ENCODE measurements at regions not wholly inside any gene's neighbourhood (a gene's known extent, or its start where the extent isn't known, plus 50 kb on each side); places are given as distances from the start of the nearest gene placed in this dataset.

DNA sequence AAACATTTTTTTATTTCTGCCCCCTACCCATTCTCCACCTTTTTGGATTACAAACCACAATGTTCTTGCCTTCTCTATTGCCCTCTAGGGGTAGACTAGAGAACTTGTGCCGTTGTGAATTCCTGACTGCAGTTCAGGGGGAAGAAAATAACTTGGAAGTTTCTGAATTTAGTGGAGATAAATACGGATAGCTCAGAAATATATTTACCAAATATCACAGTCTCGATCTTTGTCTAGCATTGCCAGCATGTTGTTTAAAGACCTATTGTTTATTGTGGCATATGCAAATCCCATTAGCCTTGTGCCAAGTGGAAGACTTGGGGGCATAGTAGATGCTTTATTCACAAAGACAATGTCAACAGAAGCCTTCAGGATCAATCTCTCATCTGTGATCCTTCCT is 154.1 kb upstream of the MMS22L start:
- Histone ChIP-seq H3K27ac (ENCODE audit: low read depth, low read length) (no peak overlapping the region), H3K27me3 (ENCODE audit: insufficient read depth, low read length) (no peaks in the 10 kb centered on the region), H3K4me1 (ENCODE audit: insufficient read depth, low read length) (peaks cover 5% of the 10 kb centered on the region), H3K79me2 (ENCODE audit: insufficient read depth, low read length) (no peaks in the 10 kb centered on the region), H3K4me3 (ENCODE audit: insufficient read depth, low read depth, low read length) (no peak overlapping the region), H3K9ac (ENCODE audit: low read length) (no peak overlapping the region), H3K9me3 (ENCODE audit: insufficient read depth, low read depth, low read length) (no peaks in the 10 kb centered on the region), H2AFZ (ENCODE audit: low read depth, low read length) (no peak overlapping the region), H3K36me3 (ENCODE audit: insufficient read depth, low read length) (no peaks in the 10 kb centered on the region), H3K4me2 (ENCODE audit: low read length) (no peak overlapping the region), H4K20me1 (ENCODE audit: insufficient read depth, low read length) (no peaks in the 10 kb centered on the region)
- FAIRE-seq (no peak), DNase-seq (ENCODE audit: low read depth) (peak; percentile 2)
- no peak for TF ChIP-seq EZH2 (IDR thresholded peaks at IDR 0.05; ENCODE audit: insufficient read depth, low read length)
- TF ChIP-seq, protein P1, sequence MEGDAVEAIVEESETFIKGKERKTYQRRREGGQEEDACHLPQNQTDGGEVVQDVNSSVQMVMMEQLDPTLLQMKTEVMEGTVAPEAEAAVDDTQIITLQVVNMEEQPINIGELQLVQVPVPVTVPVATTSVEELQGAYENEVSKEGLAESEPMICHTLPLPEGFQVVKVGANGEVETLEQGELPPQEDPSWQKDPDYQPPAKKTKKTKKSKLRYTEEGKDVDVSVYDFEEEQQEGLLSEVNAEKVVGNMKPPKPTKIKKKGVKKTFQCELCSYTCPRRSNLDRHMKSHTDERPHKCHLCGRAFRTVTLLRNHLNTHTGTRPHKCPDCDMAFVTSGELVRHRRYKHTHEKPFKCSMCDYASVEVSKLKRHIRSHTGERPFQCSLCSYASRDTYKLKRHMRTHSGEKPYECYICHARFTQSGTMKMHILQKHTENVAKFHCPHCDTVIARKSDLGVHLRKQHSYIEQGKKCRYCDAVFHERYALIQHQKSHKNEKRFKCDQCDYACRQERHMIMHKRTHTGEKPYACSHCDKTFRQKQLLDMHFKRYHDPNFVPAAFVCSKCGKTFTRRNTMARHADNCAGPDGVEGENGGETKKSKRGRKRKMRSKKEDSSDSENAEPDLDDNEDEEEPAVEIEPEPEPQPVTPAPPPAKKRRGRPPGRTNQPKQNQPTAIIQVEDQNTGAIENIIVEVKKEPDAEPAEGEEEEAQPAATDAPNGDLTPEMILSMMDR (IDR thresholded peaks at IDR 0.05; ENCODE audit: insufficient read depth, low read depth, low read length): peak; percentile 85
- H3K27me3 Mint-ChIP-seq (ENCODE audit: low read depth, unreplicated experiment): no peaks in the 10 kb centered on the region
- no peaks in the 10 kb centered on the region for H3K36me3 Mint-ChIP-seq (ENCODE audit: low read depth, unreplicated experiment)
- no peaks in the 10 kb centered on the region for H3K9me3 Mint-ChIP-seq (ENCODE audit: unreplicated experiment)
- no peak overlapping the region for H3K27ac Mint-ChIP-seq (ENCODE audit: unreplicated experiment)
- H3K4me1 Mint-ChIP-seq (ENCODE audit: low read depth, unreplicated experiment): no peaks in the 10 kb centered on the region
- no peak overlapping the region for H3K4me3 Mint-ChIP-seq (ENCODE audit: unreplicated experiment)

DNA sequence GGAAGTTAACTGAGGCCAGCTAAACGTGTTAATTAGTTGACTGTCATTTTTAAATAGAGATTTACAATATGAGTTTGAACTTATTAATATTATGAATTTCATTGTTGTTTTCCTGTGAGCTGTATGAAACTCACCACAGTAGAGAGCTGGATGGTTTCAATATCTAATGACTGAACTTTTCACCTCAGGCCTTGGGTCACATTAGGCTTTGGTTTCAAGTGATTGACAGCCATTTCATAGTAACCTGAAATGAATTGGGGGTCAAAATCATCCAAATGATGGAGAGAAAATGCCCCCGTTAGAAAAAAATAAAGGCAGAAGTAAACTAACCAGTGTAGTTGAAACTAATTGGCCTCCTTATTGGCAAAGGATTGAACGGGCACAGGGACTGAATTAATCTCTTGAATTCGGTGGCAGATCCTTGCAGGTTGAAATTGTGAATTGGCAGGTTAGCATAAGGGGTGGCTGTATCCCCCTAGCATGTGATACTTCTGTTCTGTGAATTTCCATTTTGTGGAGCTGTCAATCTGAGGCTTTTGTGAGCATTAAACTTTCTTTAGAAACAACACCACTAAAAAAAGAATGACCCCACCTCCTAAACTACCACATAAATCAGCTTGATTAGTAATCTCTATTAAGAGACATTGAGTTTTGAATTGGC is 155.1 kb upstream of the MMS22L start:
- Histone ChIP-seq H3K9ac (ENCODE audit: low read length) (no peak overlapping the region), H3K36me3 (ENCODE audit: insufficient read depth, low read length) (no peaks in the 10 kb centered on the region), H3K9me3 (ENCODE audit: insufficient read depth, low read depth, low read length) (no peaks in the 10 kb centered on the region), H3K27ac (ENCODE audit: low read depth, low read length) (no peak overlapping the region), H2AFZ (ENCODE audit: low read depth, low read length) (peak overlapping the region; percentile 21), H3K27me3 (ENCODE audit: insufficient read depth, low read length) (no peaks in the 10 kb centered on the region), H3K4me1 (ENCODE audit: insufficient read depth, low read length) (peaks cover 5% of the 10 kb centered on the region), H3K4me3 (ENCODE audit: insufficient read depth, low read depth, low read length) (no peak overlapping the region), H4K20me1 (ENCODE audit: insufficient read depth, low read length) (no peaks in the 10 kb centered on the region), H3K4me2 (ENCODE audit: low read length) (no peak overlapping the region), H3K79me2 (ENCODE audit: insufficient read depth, low read length) (no peaks in the 10 kb centered on the region)
- Mint-ChIP-seq H3K36me3 (ENCODE audit: low read depth, unreplicated experiment) (no peaks in the 10 kb centered on the region), H3K4me3 (ENCODE audit: unreplicated experiment) (no peak overlapping the region), H3K9me3 (ENCODE audit: unreplicated experiment) (no peaks in the 10 kb centered on the region), H3K4me1 (ENCODE audit: low read depth, unreplicated experiment) (no peaks in the 10 kb centered on the region), H3K27ac (ENCODE audit: unreplicated experiment) (no peak overlapping the region), H3K27me3 (ENCODE audit: low read depth, unreplicated experiment) (no peaks in the 10 kb centered on the region)
- FAIRE-seq (no peak), DNase-seq (ENCODE audit: low read depth) (no peak)
- TF ChIP-seq EZH2 (IDR thresholded peaks at IDR 0.05; ENCODE audit: insufficient read depth, low read length): no peak
- TF ChIP-seq, protein P1 (IDR thresholded peaks at IDR 0.05; ENCODE audit: insufficient read depth, low read depth, low read length): no peak

DNA sequence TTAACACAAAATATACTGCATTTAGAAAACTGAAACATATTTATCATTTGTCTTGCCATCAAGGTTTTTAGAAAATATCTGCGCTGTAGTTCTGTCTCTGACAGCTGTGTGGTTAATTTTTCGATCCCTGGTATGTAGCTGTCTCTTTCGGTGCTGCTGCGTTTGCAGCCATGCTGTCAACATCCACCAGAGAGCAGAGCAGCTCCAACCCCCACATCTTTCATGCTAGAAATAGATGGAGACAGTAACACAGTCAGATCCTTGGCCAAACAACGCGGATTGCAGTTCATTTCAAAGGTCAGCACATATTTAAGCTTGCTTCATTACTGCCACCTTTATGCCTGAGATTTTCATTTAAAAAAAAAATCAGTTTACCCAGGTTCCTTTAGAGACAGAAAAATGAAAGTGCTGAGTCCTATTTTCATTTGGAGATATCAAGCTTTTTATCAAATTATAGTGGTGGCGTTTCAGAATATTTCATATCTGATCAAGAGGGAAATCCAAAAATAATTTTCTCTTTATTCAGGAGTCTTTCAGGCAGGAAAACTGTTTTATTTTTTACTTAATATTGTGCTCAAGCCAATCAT is 157.7 kb upstream of the MMS22L start:
- no peak overlapping the region for H3K4me3 ChIP-seq (ENCODE audit: insufficient read depth, low read depth, low read length)

More for the DNA sequence above, 157.7 kb upstream of the MMS22L start:
- Histone ChIP-seq H3K27ac (ENCODE audit: low read depth, low read length) (no peak overlapping the region), H4K20me1 (ENCODE audit: insufficient read depth, low read length) (no peaks in the 10 kb centered on the region), H3K4me2 (ENCODE audit: low read length) (peak overlapping the region; percentile 69), H3K36me3 (ENCODE audit: insufficient read depth, low read length) (no peaks in the 10 kb centered on the region), H3K27me3 (ENCODE audit: insufficient read depth, low read length) (no peaks in the 10 kb centered on the region), H3K79me2 (ENCODE audit: insufficient read depth, low read length) (no peaks in the 10 kb centered on the region), H2AFZ (ENCODE audit: low read depth, low read length) (peak overlapping the region; percentile 58), H3K4me1 (ENCODE audit: insufficient read depth, low read length) (peaks cover 5% of the 10 kb centered on the region), H3K9ac (ENCODE audit: low read length) (no peak overlapping the region), H3K9me3 (ENCODE audit: insufficient read depth, low read depth, low read length) (no peaks in the 10 kb centered on the region)
- no peak overlapping the region for H3K27ac Mint-ChIP-seq (ENCODE audit: unreplicated experiment)
- no peaks in the 10 kb centered on the region for H3K9me3 Mint-ChIP-seq (ENCODE audit: unreplicated experiment)
- peak; percentile 30 for DNase-seq (ENCODE audit: low read depth)
- H3K27me3 Mint-ChIP-seq (ENCODE audit: low read depth, unreplicated experiment): no peaks in the 10 kb centered on the region
- H3K36me3 Mint-ChIP-seq (ENCODE audit: low read depth, unreplicated experiment): no peaks in the 10 kb centered on the region
- no peak overlapping the region for H3K4me3 Mint-ChIP-seq (ENCODE audit: unreplicated experiment)
- no peaks in the 10 kb centered on the region for H3K4me1 Mint-ChIP-seq (ENCODE audit: low read depth, unreplicated experiment)
- TF ChIP-seq, protein P1 (IDR thresholded peaks at IDR 0.05; ENCODE audit: insufficient read depth, low read depth, low read length): peak; percentile 51
- TF ChIP-seq EZH2 (IDR thresholded peaks at IDR 0.05; ENCODE audit: insufficient read depth, low read length): no peak
- FAIRE-seq: no peak
